Lower leg skin (tissue), 3 donors: ENCODE measurements at regions not wholly inside any gene's neighbourhood (a gene's known extent, or its start where the extent isn't known, plus 50 kb on each side); places are given as distances from the start of the nearest gene placed in this dataset.

Source experiments
- POLR2A ChIP-seq, 2 donors: fragments of 450-650 bp; IDR thresholded peaks; one replicate each; pipeline ENCODE4 v1.6.1; 2016 to 2017; ENCODE audit warnings: antibody characterized with exemption in 2 of 2, mild to moderate bottlenecking in 1 of 2, moderate library complexity in 1 of 2
- TF ChIP-seq, protein P1 (sequence below), 3 donors: fragments of 450-650 bp; IDR thresholded peaks; one replicate each; pipeline ENCODE4 v1.5.1; 2016; ENCODE audit warnings: antibody characterized with exemption in 3 of 3, mild to moderate bottlenecking in 3 of 3, moderate library complexity in 2 of 3

DNA sequence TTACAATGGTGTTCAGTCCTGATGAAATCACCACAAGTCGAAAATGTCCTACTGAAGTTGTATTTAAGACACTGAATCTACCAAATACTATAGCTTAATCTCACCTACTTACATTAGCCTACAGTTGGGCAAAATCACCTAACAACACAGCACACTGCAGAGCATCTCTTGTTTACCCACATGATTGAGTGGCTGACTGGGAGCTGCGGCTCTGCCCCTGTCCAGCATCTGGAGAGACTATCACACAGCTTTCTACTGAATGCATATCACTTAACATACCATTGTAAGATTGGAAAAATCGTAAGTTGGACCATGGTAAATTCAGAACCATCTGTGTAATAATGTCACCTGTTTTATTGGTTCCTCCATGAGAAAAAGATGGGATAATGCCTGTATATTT, 1083.2 kb upstream of the PCDH7 start:
- TF ChIP-seq POLR2A (IDR thresholded peaks at IDR 0.05), result no peak
- TF ChIP-seq, protein P1, sequence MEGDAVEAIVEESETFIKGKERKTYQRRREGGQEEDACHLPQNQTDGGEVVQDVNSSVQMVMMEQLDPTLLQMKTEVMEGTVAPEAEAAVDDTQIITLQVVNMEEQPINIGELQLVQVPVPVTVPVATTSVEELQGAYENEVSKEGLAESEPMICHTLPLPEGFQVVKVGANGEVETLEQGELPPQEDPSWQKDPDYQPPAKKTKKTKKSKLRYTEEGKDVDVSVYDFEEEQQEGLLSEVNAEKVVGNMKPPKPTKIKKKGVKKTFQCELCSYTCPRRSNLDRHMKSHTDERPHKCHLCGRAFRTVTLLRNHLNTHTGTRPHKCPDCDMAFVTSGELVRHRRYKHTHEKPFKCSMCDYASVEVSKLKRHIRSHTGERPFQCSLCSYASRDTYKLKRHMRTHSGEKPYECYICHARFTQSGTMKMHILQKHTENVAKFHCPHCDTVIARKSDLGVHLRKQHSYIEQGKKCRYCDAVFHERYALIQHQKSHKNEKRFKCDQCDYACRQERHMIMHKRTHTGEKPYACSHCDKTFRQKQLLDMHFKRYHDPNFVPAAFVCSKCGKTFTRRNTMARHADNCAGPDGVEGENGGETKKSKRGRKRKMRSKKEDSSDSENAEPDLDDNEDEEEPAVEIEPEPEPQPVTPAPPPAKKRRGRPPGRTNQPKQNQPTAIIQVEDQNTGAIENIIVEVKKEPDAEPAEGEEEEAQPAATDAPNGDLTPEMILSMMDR (IDR thresholded peaks at IDR 0.05), result no peak
